Erythroblast (primary cell): ENCODE measurements at regions not wholly inside any gene's neighbourhood (a gene's known extent, or its start where the extent isn't known, plus 50 kb on each side); places are given as distances from the start of the nearest gene placed in this dataset.

ENCODE experiments used
- GATA1 ChIP-seq: IDR thresholded peaks from 2 replicates; pipeline ENCODE4 v1.6.1; 2011; ENCODE audit warnings: low read depth, mild to moderate bottlenecking, control low read depth, low read length, moderate library complexity
- POLR2A ChIP-seq: IDR thresholded peaks from 2 replicates; pipeline ENCODE4 v1.6.1; 2011; ENCODE audit warnings: mild to moderate bottlenecking, low read length

DNA sequence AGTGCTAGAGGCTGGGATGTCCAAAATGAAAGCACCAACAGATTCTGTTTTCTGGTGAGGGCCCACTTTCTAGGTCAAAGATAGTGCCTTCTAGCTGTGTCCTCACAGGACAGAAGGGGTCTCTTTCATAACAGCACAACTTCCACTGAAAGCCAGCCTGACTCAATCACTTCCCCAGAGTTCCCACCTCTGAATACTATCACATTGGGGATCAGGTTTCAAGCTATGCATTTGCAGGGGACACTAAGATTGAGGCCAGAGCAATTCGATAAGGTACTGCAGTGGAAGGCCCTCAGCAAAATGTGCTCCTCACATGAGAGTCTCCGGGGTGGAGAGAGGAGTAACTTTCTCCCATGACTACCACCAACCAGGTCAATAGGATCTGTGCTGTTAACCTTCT, 1501.5 kb downstream of the EFNB2 start:
- TF ChIP-seq POLR2A (no peak), GATA1 (no peak)
